AG09309 (cell line): ENCODE measurements at regions not wholly inside any gene's neighbourhood (a gene's known extent, or its start where the extent isn't known, plus 50 kb on each side); places are given as distances from the start of the nearest gene placed in this dataset.
A peak's percentile ranks its signal among the peaks of the same experiment; 100 is the strongest.
"Not testable (repeated sequence)": the region's sequence is repeated elsewhere in the genome, so short reads cannot be mapped to it uniquely, and the experiment has no call there.

ENCODE experiments used
- DNase-seq: peaks from one replicate; pipeline ENCODE4 v3.0.0-alpha.2; 2010; ENCODE audit warnings: low read depth
- H3K4me3 ChIP-seq: 2 replicates; pipeline ENCODE4 v1.5.1; 2011; ENCODE audit warnings: mild to moderate bottlenecking, low read depth, low read length, moderate library complexity; ENCODE audit not compliant: control insufficient read depth
- CTCF ChIP-seq: IDR thresholded peaks from 2 replicates; pipeline ENCODE4 v1.5.1; 2011; ENCODE audit warnings: mild to moderate bottlenecking, low read depth, low read length, inconsistent platforms; ENCODE audit not compliant: insufficient read depth, control insufficient read depth; ENCODE audit errors: missing control alignments

GRCh38 chr2:186425576-186425975 is 60.5 kb upstream of the ZC3H15 start:
- no peak for TF ChIP-seq CTCF
- no peak for DNase-seq
- no peak overlapping the region for H3K4me3 ChIP-seq

- H3K4me3 ChIP-seq = no peak overlapping the region
- no peak for DNase-seq
- TF ChIP-seq CTCF = no peak
Measured at GRCh38 chr2:186426153-186427016, 59.7 kb upstream of the ZC3H15 start.

- DNase-seq, H3K4me3 ChIP-seq: not testable (repeated sequence)
Measured at GRCh38 chr2:186427017-186427350, 59.1 kb upstream of the ZC3H15 start.

GRCh38 chr2:186427970-186428369 is 58.1 kb upstream of the ZC3H15 start:
- no peak for TF ChIP-seq CTCF
- no peak for DNase-seq
- H3K4me3 ChIP-seq = no peak overlapping the region

DNA sequence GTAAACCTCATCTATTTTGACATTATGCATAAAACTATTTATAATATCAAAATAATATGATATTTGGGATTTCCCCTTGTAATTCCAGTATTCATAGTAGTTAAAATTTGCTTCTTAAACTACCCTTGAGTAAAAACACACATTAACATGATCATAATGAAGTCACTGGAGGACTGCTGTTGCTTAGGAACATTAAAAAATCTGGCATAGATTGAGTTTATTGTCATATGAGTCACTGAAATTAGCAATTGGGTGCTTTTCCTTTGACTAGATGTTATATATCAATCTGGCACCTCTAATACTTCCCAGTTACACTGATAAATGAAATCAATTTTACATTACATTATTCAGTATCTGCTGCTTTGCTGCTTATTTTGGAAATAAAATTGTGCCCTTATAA is 57.0 kb upstream of the ZC3H15 start:
- no peak overlapping the region for H3K4me3 ChIP-seq
- DNase-seq = peak; percentile 5
- no peak for TF ChIP-seq CTCF

- no peak for DNase-seq
- no peak overlapping the region for H3K4me3 ChIP-seq
- no peak for TF ChIP-seq CTCF
Measured at GRCh38 chr2:186431306-186431705, 54.8 kb upstream of the ZC3H15 start.

DNA sequence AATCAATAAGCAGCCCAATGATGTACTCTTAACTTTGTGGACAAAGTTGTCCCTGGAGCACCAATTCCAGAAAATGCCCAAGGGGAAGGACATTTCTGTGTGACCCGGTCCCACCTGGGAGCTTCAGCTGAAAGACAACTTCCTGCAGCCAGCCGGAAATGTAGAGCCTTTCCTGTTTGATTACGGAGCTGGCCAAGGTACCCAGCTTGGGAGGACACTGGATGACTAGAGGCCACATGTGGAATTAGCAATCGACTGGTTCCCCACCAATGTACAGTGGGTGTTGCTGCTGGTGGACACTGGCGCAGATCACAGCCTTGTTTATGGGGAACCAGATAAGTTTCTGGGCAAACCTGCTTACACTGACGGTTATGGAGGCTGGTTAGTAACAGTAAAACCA is 53.0 kb upstream of the ZC3H15 start:
- no peak for DNase-seq
- H3K4me3 ChIP-seq = no peak overlapping the region
- TF ChIP-seq CTCF = no peak
